CD14-positive monocyte (primary cell): ENCODE measurements at regions not wholly inside any gene's neighbourhood (a gene's known extent, or its start where the extent isn't known, plus 50 kb on each side); places are given as distances from the start of the nearest gene placed in this dataset.

Source experiments
- DNase-seq, 3 donors: peaks; one replicate each; pipeline ENCODE4 v3.0.0-alpha.2; 2011 to 2022
- H2AFZ ChIP-seq: 2 replicates; pipeline ENCODE4 v1.6.0; 2012; ENCODE audit warnings: mild to moderate bottlenecking, low read depth, low read length, inconsistent platforms; ENCODE audit not compliant: insufficient read depth, poor library complexity, severe bottlenecking
- H3K27ac ChIP-seq, 2 donors: 1 replicate in 1 of 2; 2 replicates in 1 of 2; pipeline ENCODE4 v1.5.1; 2012 to 2013; ENCODE audit warnings: low read length in 2 of 2, control low read depth in 1 of 2, inconsistent platforms in 1 of 2, low read depth in 1 of 2, mild to moderate bottlenecking in 1 of 2
- H3K27me3 ChIP-seq, 2 donors: one replicate each; pipeline versions ENCODE4 v1.6.0 to v1.6.1; 2011 to 2013; ENCODE audit warnings: low read length in 2 of 2; ENCODE audit not compliant: control insufficient read depth in 2 of 2, insufficient read depth in 2 of 2
- H3K36me3 ChIP-seq, 2 donors: replicated peaks in 1 of 2; 1 replicate in 1 of 2; 2 replicates in 1 of 2; pipeline versions ENCODE4 v1.5.1 to v1.6.1; 2012 to 2013; ENCODE audit warnings: low read length in 2 of 2, control low read depth in 1 of 2, inconsistent platforms in 1 of 2, mild to moderate bottlenecking in 1 of 2; ENCODE audit not compliant: insufficient read depth in 2 of 2, control insufficient read depth in 1 of 2
- H3K4me1 ChIP-seq, 2 donors: 1 replicate in 1 of 2; 2 replicates in 1 of 2; pipeline versions ENCODE4 v1.5.1 to v1.6.1; 2012 to 2013; ENCODE audit warnings: low read length in 2 of 2, control low read depth in 1 of 2, inconsistent platforms in 1 of 2, mild to moderate bottlenecking in 1 of 2, moderate library complexity in 1 of 2; ENCODE audit not compliant: insufficient read depth in 2 of 2, control insufficient read depth in 1 of 2
- H3K4me2 ChIP-seq: replicated peaks from 2 replicates; pipeline ENCODE3; 2012; ENCODE audit warnings: low read length, moderate library complexity, mild to moderate bottlenecking; ENCODE audit not compliant: poor library complexity, severe bottlenecking; ENCODE audit errors: extremely low read depth
- H3K4me3 ChIP-seq, 3 experiments: fragments of 200-600 bp in 1 of 3; sonication (generic) in 1 of 3; replicated peaks in 1 of 3; 1 replicate in 2 of 3; 2 replicates in 1 of 3; pipeline ENCODE4 v1.5.1; 2011 to 2013; ENCODE audit warnings: low read length in 3 of 3, mild to moderate bottlenecking in 3 of 3, control low read depth in 2 of 3, low read depth in 2 of 3, inconsistent platforms in 1 of 3, moderate library complexity in 1 of 3
- H3K79me2 ChIP-seq: 2 replicates; pipeline ENCODE4 v1.6.0; 2012; ENCODE audit warnings: mild to moderate bottlenecking, control low read depth, inconsistent platforms, low read length, moderate library complexity; ENCODE audit not compliant: insufficient read depth
- H3K9ac ChIP-seq: 2 replicates; pipeline ENCODE4 v1.6.0; 2017; ENCODE audit warnings: low read length, mild to moderate bottlenecking; ENCODE audit not compliant: insufficient read depth, poor library complexity, severe bottlenecking
- H3K9me3 ChIP-seq, 2 donors: replicated peaks in 1 of 2; 1 replicate in 1 of 2; 2 replicates in 1 of 2; pipeline versions ENCODE4 v1.5.1 to v1.6.1; 2012 to 2013; ENCODE audit warnings: low read length in 2 of 2, control low read depth in 1 of 2; ENCODE audit not compliant: control insufficient read depth in 1 of 2, insufficient read depth in 1 of 2
- H4K20me1 ChIP-seq: 2 replicates; pipeline ENCODE4 v1.6.0; 2012; ENCODE audit warnings: mild to moderate bottlenecking, low read length, control low read depth, moderate library complexity; ENCODE audit not compliant: insufficient read depth
- H3K27ac Mint-ChIP-seq, 7 donors: one replicate each; pipeline ENCODE4 v1.8.0; 2020; ENCODE audit warnings: mild to moderate bottlenecking in 7 of 7, mixed read lengths in 7 of 7, moderate library complexity in 6 of 7, inconsistent platforms in 2 of 7
- H3K27me3 Mint-ChIP-seq, 3 donors: one replicate each; pipeline ENCODE4 v1.8.0; 2021 to 2022; ENCODE audit warnings: low read depth in 3 of 3, mild to moderate bottlenecking in 3 of 3, mixed read lengths in 3 of 3, moderate library complexity in 3 of 3, inconsistent platforms in 1 of 3
- H3K36me3 Mint-ChIP-seq, 2 donors: one replicate each; pipeline ENCODE4 v1.8.0; 2020; ENCODE audit warnings: mixed read lengths in 2 of 2, inconsistent platforms in 1 of 2, mild to moderate bottlenecking in 1 of 2
- H3K4me1 Mint-ChIP-seq: one replicate; pipeline ENCODE4 v1.8.0; 2020; ENCODE audit warnings: mild to moderate bottlenecking, mixed read lengths
- H3K4me3 Mint-ChIP-seq, 2 donors: one replicate each; pipeline ENCODE4 v1.8.0; 2020; ENCODE audit warnings: mild to moderate bottlenecking in 2 of 2, mixed read lengths in 2 of 2, moderate library complexity in 1 of 2
- H3K9me3 Mint-ChIP-seq, 7 donors: one replicate each; pipeline ENCODE4 v1.8.0; 2020 to 2022; ENCODE audit warnings: mixed read lengths in 7 of 7, mild to moderate bottlenecking in 6 of 7, moderate library complexity in 6 of 7, inconsistent platforms in 2 of 7
- CTCF ChIP-seq: fragments of 200-600 bp; IDR thresholded peaks from one replicate; pipeline ENCODE4 v1.8.0; 2022; ENCODE audit warnings: antibody characterized with exemption, mild to moderate bottlenecking
- WGBS: methylation state at CpG from one replicate; pipeline ENCODE4 v1.1.5; 2013; ENCODE audit warnings: missing lambda C conversion rate; ENCODE audit not compliant: insufficient coverage; 5-methylcytosine and 5-hydroxymethylcytosine counted together
- intact Hi-C, 2 donors: fragments of 100-400 bp; cut with micrococcal nuclease; formaldehyde crosslinking; loops; one replicate each; pipeline versions ENCODE4 v1.15.0 to v1.15.1; 2023

GRCh38 chr5:25060575-25060974 lies 415.8 kb upstream of the CDH10 start:
- no peak overlapping the region for H3K9ac ChIP-seq

DNA sequence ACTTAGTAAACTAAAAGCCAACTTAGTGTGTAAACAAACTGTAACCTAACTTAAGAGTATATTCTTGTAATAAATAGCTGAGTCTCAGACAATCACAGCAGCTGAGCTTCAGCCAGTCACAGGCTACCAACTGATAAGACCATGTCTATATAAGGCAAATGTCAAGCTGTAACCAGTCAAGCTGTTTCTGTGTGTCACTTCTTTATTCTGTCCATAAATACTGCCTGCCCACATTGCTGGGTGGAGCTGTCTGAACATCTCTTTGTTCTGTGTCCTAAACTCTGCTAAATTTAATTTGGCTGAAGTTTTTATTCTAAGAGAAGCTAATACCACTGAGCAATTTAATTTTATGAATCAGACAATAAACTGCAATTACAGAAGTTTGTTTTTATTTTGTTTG lies 412.1 kb upstream of the CDH10 start:
- H3K4me3 Mint-ChIP-seq = no peak overlapping the region
- no peaks in the 10 kb centered on the region for H3K36me3 ChIP-seq
- no peak overlapping the region for H3K4me3 ChIP-seq
- intact Hi-C loops = no loop called here
- peaks cover 0 to 10% (median 2%) of the 10 kb centered on the region in 7 donors for H3K9me3 Mint-ChIP-seq
- no peak for DNase-seq
- no peaks in the 10 kb centered on the region for H3K27me3 ChIP-seq
- no peak overlapping the region for H3K9ac ChIP-seq
- no peak overlapping the region for H3K27ac ChIP-seq
- no peaks in the 10 kb centered on the region for H3K4me1 Mint-ChIP-seq
- no peak overlapping the region for H3K27ac Mint-ChIP-seq
- TF ChIP-seq CTCF = no peak
- H3K9me3 ChIP-seq = peaks cover 0 to 2% of the 10 kb centered on the region in 2 donors
- H3K4me2 ChIP-seq = no peak overlapping the region
- no peaks in the 10 kb centered on the region for H3K4me1 ChIP-seq
- no peak overlapping the region for H2AFZ ChIP-seq
- no peaks in the 10 kb centered on the region for H3K79me2 ChIP-seq
- no peaks in the 10 kb centered on the region for H3K36me3 Mint-ChIP-seq
- no peaks in the 10 kb centered on the region for H3K27me3 Mint-ChIP-seq
- H4K20me1 ChIP-seq = no peaks in the 10 kb centered on the region

More at GRCh38 chr5:25060575-25060974, 415.8 kb upstream of the CDH10 start:
- H3K27ac Mint-ChIP-seq = no peak overlapping the region
- intact Hi-C loops = no loop called here
- H3K9me3 Mint-ChIP-seq = peaks cover 0 to 9% (median 2%) of the 10 kb centered on the region in 7 donors
- H3K27me3 Mint-ChIP-seq = no peaks in the 10 kb centered on the region
- DNase-seq = no peak
- TF ChIP-seq CTCF = no peak
- no peaks in the 10 kb centered on the region for H3K4me1 ChIP-seq
- H4K20me1 ChIP-seq = no peaks in the 10 kb centered on the region
- H3K27me3 ChIP-seq = no peaks in the 10 kb centered on the region
- H3K4me3 Mint-ChIP-seq = no peak overlapping the region
- H3K79me2 ChIP-seq = no peaks in the 10 kb centered on the region
- no peaks in the 10 kb centered on the region for H3K4me1 Mint-ChIP-seq
- no peak overlapping the region for H3K4me2 ChIP-seq
- H3K36me3 Mint-ChIP-seq = no peaks in the 10 kb centered on the region
- WGBS = no CpG with 5 or more reads among the region's 2 CpGs
- no peak overlapping the region for H3K4me3 ChIP-seq
- no peak overlapping the region for H2AFZ ChIP-seq
- no peaks in the 10 kb centered on the region for H3K36me3 ChIP-seq
- H3K9me3 ChIP-seq = peaks cover 0 to 2% of the 10 kb centered on the region in 2 donors
- H3K27ac ChIP-seq = no peak overlapping the region
